Activated CD4-positive, alpha-beta T cell treated with anti-CD3 and anti-CD28 coated beads, Interleukin-2, amount 10 ng/mL, durations not matched to agents 24 days and 14 days (primary cell): ENCODE measurements at regions not wholly inside any gene's neighbourhood (a gene's known extent, or its start where the extent isn't known, plus 50 kb on each side); places are given as distances from the start of the nearest gene placed in this dataset.

Experiments
- DNase-seq: peaks from one replicate; pipeline ENCODE4 v3.0.0; 2022
- H3K27ac Mint-ChIP-seq: one replicate; pipeline ENCODE4 v1.8.0; 2022; ENCODE audit warnings: mild to moderate bottlenecking, mixed read lengths
- H3K27me3 Mint-ChIP-seq: one replicate; pipeline ENCODE4 v1.8.0; 2022; ENCODE audit warnings: mixed read lengths
- H3K36me3 Mint-ChIP-seq: one replicate; pipeline ENCODE4 v1.8.0; 2022; ENCODE audit warnings: low read depth, mild to moderate bottlenecking, mixed read lengths
- H3K4me1 Mint-ChIP-seq: one replicate; pipeline ENCODE4 v1.8.0; 2021; ENCODE audit warnings: mixed read lengths
- H3K4me3 Mint-ChIP-seq: one replicate; pipeline ENCODE4 v1.8.0; 2022; ENCODE audit warnings: mild to moderate bottlenecking, moderate library complexity, mixed read lengths
- H3K9me3 Mint-ChIP-seq: one replicate; pipeline ENCODE4 v1.8.0; 2021; ENCODE audit warnings: mixed read lengths
- intact Hi-C: fragments of 100-400 bp; cut with micrococcal nuclease; formaldehyde crosslinking; loops from one replicate; pipeline ENCODE4 v1.15.1; 2023

GRCh38 chr16:82460766-82461165 lies 166.0 kb upstream of the CDH13 start:
- Mint-ChIP-seq H3K4me3 (no peak overlapping the region), H3K36me3 (no peaks in the 10 kb centered on the region), H3K4me1 (no peaks in the 10 kb centered on the region), H3K27me3 (no peaks in the 10 kb centered on the region), H3K9me3 (no peaks in the 10 kb centered on the region), H3K27ac (no peak overlapping the region)
- DNase-seq: no peak
- intact Hi-C loops: no loop called here

GRCh38 chr16:82459580-82460256 lies 167.1 kb upstream of the CDH13 start:
- H3K4me1 Mint-ChIP-seq: no peaks in the 10 kb centered on the region
- no peak for DNase-seq
- intact Hi-C loops: loop anchor here (5.0 kb wide), 1 partner anchor 197 kb away; no protein-coding TSS in a partner anchor
- no peaks in the 10 kb centered on the region for H3K36me3 Mint-ChIP-seq
- no peaks in the 10 kb centered on the region for H3K9me3 Mint-ChIP-seq
- H3K27me3 Mint-ChIP-seq: no peaks in the 10 kb centered on the region
- H3K4me3 Mint-ChIP-seq: no peak overlapping the region
- no peak overlapping the region for H3K27ac Mint-ChIP-seq

- H3K27me3 Mint-ChIP-seq: no peaks in the 10 kb centered on the region
- no peaks in the 10 kb centered on the region for H3K36me3 Mint-ChIP-seq
- H3K4me3 Mint-ChIP-seq: no peak overlapping the region
- DNase-seq: peak; percentile 76
- H3K4me1 Mint-ChIP-seq: no peaks in the 10 kb centered on the region
- intact Hi-C loops: loop anchor here (5.0 kb wide), 1 partner anchor 194 kb away; no protein-coding TSS in a partner anchor
- no peaks in the 10 kb centered on the region for H3K9me3 Mint-ChIP-seq
- H3K27ac Mint-ChIP-seq: no peak overlapping the region
Measured at GRCh38 chr16:82456683-82457082, 170.1 kb upstream of the CDH13 start.

- Mint-ChIP-seq H3K4me1 (no peaks in the 10 kb centered on the region), H3K9me3 (no peaks in the 10 kb centered on the region), H3K27me3 (no peaks in the 10 kb centered on the region), H3K27ac (no peak overlapping the region), H3K36me3 (no peaks in the 10 kb centered on the region), H3K4me3 (no peak overlapping the region)
- intact Hi-C loops: no loop called here
- DNase-seq: no peak
Measured at GRCh38 chr16:82454566-82454965, 172.2 kb upstream of the CDH13 start.

GRCh38 chr16:82454152-82454551 lies 172.6 kb upstream of the CDH13 start:
- no peak for DNase-seq
- no peaks in the 10 kb centered on the region for H3K36me3 Mint-ChIP-seq

GRCh38 chr16:82452004-82452756 lies 174.6 kb upstream of the CDH13 start:
- no peaks in the 10 kb centered on the region for H3K9me3 Mint-ChIP-seq
- H3K4me3 Mint-ChIP-seq: no peak overlapping the region
- H3K36me3 Mint-ChIP-seq: no peaks in the 10 kb centered on the region
- no peaks in the 10 kb centered on the region for H3K27me3 Mint-ChIP-seq
- no peaks in the 10 kb centered on the region for H3K4me1 Mint-ChIP-seq
- no peak overlapping the region for H3K27ac Mint-ChIP-seq
- intact Hi-C loops: no loop called here
- no peak for DNase-seq

More at GRCh38 chr16:82454152-82454551, 172.6 kb upstream of the CDH13 start:
- Mint-ChIP-seq H3K27ac (no peak overlapping the region), H3K27me3 (no peaks in the 10 kb centered on the region), H3K9me3 (no peaks in the 10 kb centered on the region), H3K4me3 (no peak overlapping the region), H3K4me1 (no peaks in the 10 kb centered on the region)
- intact Hi-C loops: no loop called here

- Mint-ChIP-seq H3K27me3 (no peaks in the 10 kb centered on the region), H3K4me1 (no peaks in the 10 kb centered on the region), H3K27ac (no peak overlapping the region), H3K36me3 (no peaks in the 10 kb centered on the region), H3K4me3 (no peak overlapping the region), H3K9me3 (no peaks in the 10 kb centered on the region)
- intact Hi-C loops: no loop called here
- DNase-seq: no peak
Measured at GRCh38 chr16:82451449-82451848, 175.3 kb upstream of the CDH13 start.

- Mint-ChIP-seq H3K27me3 (peaks cover 2% of the 10 kb centered on the region), H3K36me3 (no peaks in the 10 kb centered on the region), H3K4me3 (no peak overlapping the region), H3K4me1 (no peaks in the 10 kb centered on the region), H3K9me3 (no peaks in the 10 kb centered on the region), H3K27ac (no peak overlapping the region)
- intact Hi-C loops: no loop called here
- DNase-seq: no peak
Measured at GRCh38 chr16:82440336-82440735, 186.4 kb upstream of the CDH13 start.

- Mint-ChIP-seq H3K9me3 (no peaks in the 10 kb centered on the region), H3K27me3 (peaks cover 2% of the 10 kb centered on the region), H3K4me1 (no peaks in the 10 kb centered on the region), H3K36me3 (no peaks in the 10 kb centered on the region), H3K27ac (no peak overlapping the region), H3K4me3 (no peak overlapping the region)
- intact Hi-C loops: no loop called here
- DNase-seq: no peak
Measured at GRCh38 chr16:82439678-82440293, 187.0 kb upstream of the CDH13 start.

GRCh38 chr16:82433042-82433441 lies 193.7 kb upstream of the CDH13 start:
- DNase-seq: no peak
- no peak overlapping the region for H3K27ac Mint-ChIP-seq

GRCh38 chr16:82432261-82432660 lies 194.5 kb upstream of the CDH13 start:
- DNase-seq: no peak
- Mint-ChIP-seq H3K36me3 (no peaks in the 10 kb centered on the region), H3K4me3 (no peak overlapping the region), H3K4me1 (no peaks in the 10 kb centered on the region), H3K9me3 (no peaks in the 10 kb centered on the region), H3K27ac (no peak overlapping the region), H3K27me3 (peaks cover 2% of the 10 kb centered on the region)
- intact Hi-C loops: no loop called here

More at GRCh38 chr16:82433042-82433441, 193.7 kb upstream of the CDH13 start:
- Mint-ChIP-seq H3K4me1 (no peaks in the 10 kb centered on the region), H3K4me3 (no peak overlapping the region), H3K9me3 (no peaks in the 10 kb centered on the region), H3K36me3 (no peaks in the 10 kb centered on the region), H3K27me3 (peaks cover 2% of the 10 kb centered on the region)
- intact Hi-C loops: no loop called here

- intact Hi-C loops: no loop called here
- Mint-ChIP-seq H3K27me3 (peaks cover 4% of the 10 kb centered on the region), H3K4me3 (no peak overlapping the region), H3K36me3 (no peaks in the 10 kb centered on the region), H3K27ac (no peak overlapping the region), H3K4me1 (no peaks in the 10 kb centered on the region), H3K9me3 (no peaks in the 10 kb centered on the region)
- DNase-seq: no peak
Measured at GRCh38 chr16:82425661-82426060, 201.1 kb upstream of the CDH13 start.

GRCh38 chr16:82421851-82422250 lies 204.9 kb upstream of the CDH13 start:
- DNase-seq: no peak
- intact Hi-C loops: no loop called here
- Mint-ChIP-seq H3K27ac (no peak overlapping the region), H3K27me3 (peaks cover 4% of the 10 kb centered on the region), H3K4me3 (no peak overlapping the region), H3K9me3 (no peaks in the 10 kb centered on the region), H3K36me3 (no peaks in the 10 kb centered on the region), H3K4me1 (no peaks in the 10 kb centered on the region)

- H3K9me3 Mint-ChIP-seq: no peaks in the 10 kb centered on the region
- H3K36me3 Mint-ChIP-seq: no peaks in the 10 kb centered on the region
- no peak overlapping the region for H3K4me3 Mint-ChIP-seq
- intact Hi-C loops: no loop called here
- H3K4me1 Mint-ChIP-seq: no peaks in the 10 kb centered on the region
- DNase-seq: peak; percentile 34
- H3K27me3 Mint-ChIP-seq: no peaks in the 10 kb centered on the region
- H3K27ac Mint-ChIP-seq: no peak overlapping the region
Measured at GRCh38 chr16:82419332-82419731, 207.4 kb upstream of the CDH13 start.
